GM10248 (cell line): ENCODE measurements at regions not wholly inside any gene's neighbourhood (a gene's known extent, or its start where the extent isn't known, plus 50 kb on each side); places are given as distances from the start of the nearest gene placed in this dataset.

Experiments used
- CTCF ChIA-PET: fragments of 300-600 bp; sonication (Branson Sonifier 250); formaldehyde crosslinking; extraction: SDS; loops from one replicate; lab custom pipeline; 2021; ENCODE audit warnings: antibody characterized with exemption; lab: Yijun Ruan, JAX
- POLR2A ChIA-PET: fragments of 350-650 bp; sonication (Branson Sonifier 250); formaldehyde crosslinking; extraction: SDS; loops from one replicate; lab custom pipeline; 2020; ENCODE audit warnings: antibody characterized with exemption; lab: Yijun Ruan, JAX
- DNase-seq: peaks from one replicate; pipeline ENCODE4 v3.0.0; 2012; ENCODE audit errors: extremely low spot score
- CTCF ChIP-seq: IDR thresholded peaks from 2 replicates; pipeline ENCODE4 v1.5.1; 2012; ENCODE audit warnings: mild to moderate bottlenecking, low read depth; ENCODE audit errors: extremely low read depth, missing control alignments, control extremely low read depth

- no peak for DNase-seq
- no peak for TF ChIP-seq CTCF
- ChIA-PET POLR2A (no interaction called here), CTCF (interaction anchor here (1.3 kb wide), 1 partner anchor 149 kb away, joined by 3 read pairs; no protein-coding TSS in a partner anchor)
Measured at GRCh38 chr10:43952760-43953159, 304.1 kb upstream of the ZNF32 start.

- POLR2A ChIA-PET = no interaction called here
- no peak for DNase-seq
- TF ChIP-seq CTCF = no peak
- CTCF ChIA-PET = no interaction called here
Measured at GRCh38 chr10:43949351-43949750, 300.7 kb upstream of the ZNF32 start.

- POLR2A ChIA-PET = no interaction called here
- no peak for DNase-seq
- CTCF ChIA-PET = interaction anchor here (2.0 kb wide), 1 partner anchor 36 kb away, joined by 6 read pairs; no protein-coding TSS in a partner anchor
- TF ChIP-seq CTCF = no peak
Measured at GRCh38 chr10:43946445-43946844, 297.8 kb upstream of the ZNF32 start.

- no peak for DNase-seq
- no peak for TF ChIP-seq CTCF
- POLR2A ChIA-PET = no interaction called here
- CTCF ChIA-PET = interaction anchor here (2.0 kb wide), 1 partner anchor 36 kb away, joined by 6 read pairs; no protein-coding TSS in a partner anchor
Measured at GRCh38 chr10:43945908-43946307, 297.2 kb upstream of the ZNF32 start.

- POLR2A ChIA-PET = no interaction called here
- DNase-seq = no peak
- no peak for TF ChIP-seq CTCF
- CTCF ChIA-PET = interaction anchor here (2.0 kb wide), 1 partner anchor 35 kb away, joined by 6 read pairs; no protein-coding TSS in a partner anchor
Measured at GRCh38 chr10:43945094-43945730, 296.5 kb upstream of the ZNF32 start.

GRCh38 chr10:43944381-43945093, 295.9 kb upstream of the ZNF32 start:
- CTCF ChIA-PET = interaction anchor here (2.0 kb wide), 1 partner anchor 34 kb away, joined by 6 read pairs; no protein-coding TSS in a partner anchor
- no peak for TF ChIP-seq CTCF
- no peak for DNase-seq
- POLR2A ChIA-PET = no interaction called here
